C4-2B (cell line): ENCODE measurements at regions not wholly inside any gene's neighbourhood (a gene's known extent, or its start where the extent isn't known, plus 50 kb on each side); places are given as distances from the start of the nearest gene placed in this dataset.

Experiments used
- H3K27ac ChIP-seq: fragments of 450-650 bp; 2 replicates; pipeline ENCODE4 v1.5.1; 2017
- CTCF ChIP-seq: fragments of 450-650 bp; conservative IDR thresholded peaks from 2 replicates; pipeline ENCODE4 v1.5.1; 2017; ENCODE audit warnings: mild to moderate bottlenecking
- ZFX ChIP-seq: fragments of 450-650 bp; IDR thresholded peaks from 2 replicates; pipeline ENCODE4 v1.6.1; 2017

DNA sequence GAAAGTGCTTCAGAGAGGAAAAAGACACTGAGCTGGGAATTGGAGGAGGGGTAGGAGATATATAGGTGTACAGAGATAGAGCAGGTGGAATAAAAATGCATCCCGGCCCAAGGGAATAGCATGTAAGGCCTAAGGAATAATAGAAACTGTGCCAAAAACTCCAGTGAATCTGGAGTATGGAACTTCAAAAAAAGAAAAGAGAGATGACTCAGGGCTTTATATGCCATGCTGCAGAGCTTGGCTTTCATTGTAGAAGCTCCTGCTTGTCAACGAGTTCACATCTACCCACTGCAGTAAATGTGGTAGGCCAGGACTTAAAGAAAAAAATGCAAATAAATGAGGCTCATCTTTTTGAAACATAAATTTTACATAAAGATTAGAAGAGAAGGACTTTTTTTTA is 131.8 kb downstream of the MREG start:
- no peak for TF ChIP-seq CTCF
- H3K27ac ChIP-seq: no peak overlapping the region

GRCh38 chr2:215880970-215881369 is 132.4 kb downstream of the MREG start:
- TF ChIP-seq ZFX (no peak), CTCF (no peak)
- no peak overlapping the region for H3K27ac ChIP-seq

GRCh38 chr2:215879977-215880940 is 133.1 kb downstream of the MREG start:
- TF ChIP-seq CTCF (no peak), ZFX (no peak)

DNA sequence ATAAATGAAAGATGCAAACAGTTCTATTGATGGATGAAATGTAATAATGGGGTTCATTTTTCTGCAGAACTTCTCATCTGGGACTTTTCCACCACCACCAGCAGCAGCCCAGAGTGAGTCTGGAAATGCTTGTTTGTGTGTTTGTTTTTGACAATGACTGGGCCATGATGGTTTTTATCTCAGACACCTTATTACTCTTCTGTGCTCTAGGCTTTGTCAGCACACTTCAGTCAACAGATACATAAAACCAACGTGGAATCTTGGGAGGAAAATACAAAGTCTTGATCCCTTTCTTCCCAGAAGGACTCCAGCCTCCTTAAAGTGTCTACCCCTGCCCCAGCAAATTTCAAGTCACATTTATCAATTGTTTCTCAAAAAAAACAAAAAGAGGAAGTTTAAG is 134.0 kb downstream of the MREG start:
- no peak overlapping the region for H3K27ac ChIP-seq
- TF ChIP-seq CTCF (no peak), ZFX (no peak)

More at GRCh38 chr2:215879977-215880940, 133.1 kb downstream of the MREG start:
- no peak overlapping the region for H3K27ac ChIP-seq

GRCh38 chr2:215878476-215879063 is 134.8 kb downstream of the MREG start:
- no peak overlapping the region for H3K27ac ChIP-seq
- TF ChIP-seq CTCF (no peak), ZFX (no peak)

DNA sequence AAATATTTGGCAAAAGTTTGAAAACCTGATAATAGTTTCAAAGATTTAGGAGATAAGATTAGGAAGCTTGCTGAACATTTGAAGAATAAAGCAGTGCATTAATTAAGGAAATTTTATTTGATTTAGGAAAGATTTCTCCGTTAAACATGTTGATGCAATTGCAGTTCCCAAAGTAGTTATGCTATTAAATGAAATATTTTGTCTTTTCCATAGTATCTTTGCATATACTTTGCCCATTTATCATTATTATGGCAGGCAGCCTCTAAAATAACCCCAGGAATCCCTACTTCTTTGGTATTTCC is 136.5 kb downstream of the MREG start:
- no peak for TF ChIP-seq ZFX
- TF ChIP-seq CTCF: no peak
- no peak overlapping the region for H3K27ac ChIP-seq

- TF ChIP-seq ZFX (no peak), CTCF (no peak)
- H3K27ac ChIP-seq: no peak overlapping the region
Measured at GRCh38 chr2:215876139-215876936, 137.0 kb downstream of the MREG start.
